RWPE1 (cell line): ENCODE measurements at regions not wholly inside any gene's neighbourhood (a gene's known extent, or its start where the extent isn't known, plus 50 kb on each side); places are given as distances from the start of the nearest gene placed in this dataset.

Experiments used
- CTCF ChIA-PET: fragments of 350-600 bp; sonication (Branson Sonifier 250); formaldehyde crosslinking; extraction: SDS; loops from one replicate; lab custom pipeline; 2021; lab: Yijun Ruan, JAX
- POLR2A ChIA-PET: fragments of 400-600 bp; formaldehyde crosslinking; extraction: SDS; loops from one replicate; lab custom pipeline; 2020; ENCODE audit warnings: antibody characterized with exemption; ENCODE audit not compliant: low non-redundant PET; lab: Yijun Ruan, JAX
- DNase-seq: peaks from one replicate; pipeline ENCODE4 v3.0.0; 2012; ENCODE audit warnings: low spot score
- H3K27ac ChIP-seq: fragments of 450-650 bp; 2 replicates; pipeline ENCODE4 v1.5.1; 2017
- CTCF ChIP-seq: fragments of 450-650 bp; conservative IDR thresholded peaks from 2 replicates; pipeline ENCODE4 v1.5.1; 2017; ENCODE audit warnings: low read depth, mild to moderate bottlenecking

GRCh38 chr1:177558372-177558771 is 387.6 kb downstream of the BRINP2 start:
- CTCF ChIA-PET = no interaction called here
- no peak for DNase-seq
- no peak for TF ChIP-seq CTCF
- POLR2A ChIA-PET = no interaction called here
- no peak overlapping the region for H3K27ac ChIP-seq

- ChIA-PET POLR2A (no interaction called here), CTCF (no interaction called here)
- TF ChIP-seq CTCF = no peak
- no peak overlapping the region for H3K27ac ChIP-seq
- no peak for DNase-seq
Measured at GRCh38 chr1:177556163-177556562, 385.4 kb downstream of the BRINP2 start.

- no peak for DNase-seq
- ChIA-PET CTCF (no interaction called here), POLR2A (no interaction called here)
- no peak overlapping the region for H3K27ac ChIP-seq
- TF ChIP-seq CTCF = no peak
Measured at GRCh38 chr1:177547200-177547599, 376.4 kb downstream of the BRINP2 start.

GRCh38 chr1:177546346-177546745 is 375.6 kb downstream of the BRINP2 start:
- CTCF ChIA-PET = no interaction called here
- POLR2A ChIA-PET = no interaction called here
- no peak overlapping the region for H3K27ac ChIP-seq
- DNase-seq = no peak
- no peak for TF ChIP-seq CTCF

- CTCF ChIA-PET = no interaction called here
- DNase-seq = no peak
- POLR2A ChIA-PET = no interaction called here
- no peak for TF ChIP-seq CTCF
- no peak overlapping the region for H3K27ac ChIP-seq
Measured at GRCh38 chr1:177526201-177526600, 355.4 kb downstream of the BRINP2 start.

GRCh38 chr1:177525176-177525575 is 354.4 kb downstream of the BRINP2 start:
- ChIA-PET CTCF (no interaction called here), POLR2A (no interaction called here)
- no peak overlapping the region for H3K27ac ChIP-seq
- DNase-seq = no peak
- TF ChIP-seq CTCF = no peak

- no peak overlapping the region for H3K27ac ChIP-seq
- POLR2A ChIA-PET = no interaction called here
- CTCF ChIA-PET = no interaction called here
- DNase-seq = peak; percentile 64
- no peak for TF ChIP-seq CTCF
Measured at GRCh38 chr1:177517546-177517945, 346.8 kb downstream of the BRINP2 start.
